ENCODE measurements at regions not wholly inside any gene's neighbourhood (a gene's known extent, or its start where the extent isn't known, plus 50 kb on each side); places are given as distances from the start of the nearest gene placed in this dataset.

DNA sequence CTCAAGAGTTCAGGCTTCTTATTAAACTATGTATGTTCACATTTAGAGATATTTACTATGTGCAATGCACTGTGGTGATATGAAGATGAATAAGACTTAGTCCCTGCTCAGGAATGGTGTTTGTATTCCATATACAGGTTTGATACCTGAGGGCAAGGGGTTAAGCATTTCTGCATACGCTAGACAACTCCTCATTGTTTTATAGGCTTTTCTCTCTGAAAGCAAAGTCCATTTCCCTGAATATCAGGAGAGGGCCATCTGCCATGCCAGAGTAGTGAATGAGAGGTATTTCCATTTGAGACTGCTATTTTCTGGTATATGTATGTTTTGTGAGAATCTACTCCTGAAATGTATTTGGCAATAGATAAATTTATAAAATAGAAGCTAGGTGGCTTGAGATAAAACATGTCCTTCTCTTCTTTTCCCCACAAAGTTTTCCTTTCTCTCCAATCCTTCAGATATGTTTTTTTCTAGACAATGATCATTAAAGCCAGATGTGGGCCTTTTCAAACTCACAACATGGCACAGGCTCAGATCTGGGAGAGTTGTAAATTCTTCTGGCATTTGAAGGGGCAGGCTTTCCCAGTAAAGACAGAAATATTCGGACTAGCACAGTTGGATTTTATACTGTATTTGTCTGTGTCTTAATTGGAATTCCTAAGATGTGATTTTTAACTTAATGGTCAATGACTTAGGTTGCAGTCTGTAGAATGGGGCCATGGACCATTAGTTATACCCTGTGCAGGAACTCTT is 73.3 kb upstream of the WDR26 start:
- Histone ChIP-seq H3K4me1 (replicated peaks in 1 of 4; ENCODE audit: control insufficient read depth in 3 of 4, insufficient read depth in 4 of 4, low read length in 3 of 4) (peaks cover 13 to 19% (median 17%) of the 10 kb centered on the region in 4 experiments), H3K27me3 (replicated peaks in 1 of 4; ENCODE audit: control insufficient read depth in 3 of 4, extremely low read depth in 1 of 4, insufficient read depth in 3 of 4, low read length in 3 of 4) (no peaks in the 10 kb centered on the region), H3K23me2 (ENCODE audit: low read depth, low read length) (no peaks in the 10 kb centered on the region), H3K4ac (replicated peaks; ENCODE audit: insufficient read length, low read depth, low read length) (no peak overlapping the region), H2BK12ac (ENCODE audit: low read depth, low read length) (no peak overlapping the region), H2BK5ac (ENCODE audit: low read depth, low read length) (no peak overlapping the region), H4K8ac (ENCODE audit: extremely low read depth, insufficient read depth, low read length) (no peak overlapping the region), H3K9ac (replicated peaks in 1 of 4; ENCODE audit: extremely low read depth in 1 of 4, low read depth in 3 of 4, low read length in 3 of 4) (no peak overlapping the region), H3K36me3 (ENCODE audit: control insufficient read depth in 2 of 4, insufficient read depth in 4 of 4, low read length in 3 of 4) (no peaks in the 10 kb centered on the region), H2AFZ (ENCODE audit: low read length) (no peak overlapping the region), H4K5ac (ENCODE audit: insufficient read length, low read depth, low read length) (no peak overlapping the region), H3K14ac (ENCODE audit: insufficient read length) (no peak overlapping the region), H3K4me2 (ENCODE audit: insufficient read depth in 1 of 2, low read depth in 2 of 2, low read length in 2 of 2) (no peak overlapping the region), H3K79me1 (ENCODE audit: low read depth, low read length) (no peaks in the 10 kb centered on the region), H4K91ac (replicated peaks; ENCODE audit: insufficient read length, low read length) (no peak overlapping the region), H3K27ac (ENCODE audit: low read depth, low read length) (no peak overlapping the region), H3K18ac (ENCODE audit: extremely low read depth, low read length) (no peak overlapping the region), H2AK5ac (ENCODE audit: low read depth, low read length) (no peak overlapping the region), H2BK120ac (replicated peaks; ENCODE audit: low read depth, low read length) (no peak overlapping the region), H3K23ac (ENCODE audit: insufficient read length) (no peak overlapping the region), H3K56ac (replicated peaks; ENCODE audit: insufficient read length, low read depth, low read length) (no peak overlapping the region), H3K79me2 (ENCODE audit: control insufficient read depth in 1 of 2, insufficient read depth in 2 of 2, low read length in 2 of 2) (no peaks in the 10 kb centered on the region), H2BK20ac (ENCODE audit: low read length) (no peak overlapping the region), H3K9me3 (ENCODE audit: insufficient read depth in 2 of 2, low read depth in 1 of 2, low read length in 1 of 2) (no peaks in the 10 kb centered on the region), H2BK15ac (ENCODE audit: low read length) (no peak overlapping the region), H4K20me1 (replicated peaks in 1 of 2; ENCODE audit: control insufficient read depth in 1 of 2, insufficient read depth in 2 of 2, low read length in 2 of 2) (no peaks in the 10 kb centered on the region), H3K4me3 (ENCODE audit: extremely low read depth in 1 of 4, insufficient read depth in 2 of 4, low read depth in 3 of 4, low read length in 4 of 4) (no peak overlapping the region)
- FAIRE-seq (no peak), DNase-seq (ENCODE audit: low read depth in 1 of 2, low spot score in 2 of 2) (no peak)
- TF ChIP-seq CBX8 (IDR thresholded peaks at IDR 0.05; ENCODE audit: borderline replicate concordance, low read depth, low read length) (no peak), YY1 (IDR thresholded peaks at IDR 0.05; ENCODE audit: low read depth, low read length) (no peak)
- TF ChIP-seq, protein P1, sequence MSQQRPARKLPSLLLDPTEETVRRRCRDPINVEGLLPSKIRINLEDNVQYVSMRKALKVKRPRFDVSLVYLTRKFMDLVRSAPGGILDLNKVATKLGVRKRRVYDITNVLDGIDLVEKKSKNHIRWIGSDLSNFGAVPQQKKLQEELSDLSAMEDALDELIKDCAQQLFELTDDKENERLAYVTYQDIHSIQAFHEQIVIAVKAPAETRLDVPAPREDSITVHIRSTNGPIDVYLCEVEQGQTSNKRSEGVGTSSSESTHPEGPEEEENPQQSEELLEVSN (IDR thresholded peaks at IDR 0.05): no peak
- ChIA-PET CTCF (ENCODE audit: partially characterized antibody) (interaction anchor here (11.0 kb wide), 1 partner anchor 134 kb away, joined by 144 read pairs; no protein-coding TSS in a partner anchor), POLR2A (ENCODE audit: partially characterized antibody) (no interaction called here)
- 88% methylated on average over 2 of the region's 2 CpGs; no CpG with 5 or more reads in 1 of the 2 experiments for WGBS, 2 experiments (ENCODE audit: extremely low coverage in 1 of 2, insufficient coverage in 1 of 2, insufficient read length in 1 of 2, insufficient replicate concordance in 2 of 2, low coverage in 1 of 2, low lambda C conversion rate in 2 of 2, missing lambda C conversion rate in 1 of 2)

All from H1 (cell line).